Pulmonary artery endothelial cell (primary cell): ENCODE measurements at regions not wholly inside any gene's neighbourhood (a gene's known extent, or its start where the extent isn't known, plus 50 kb on each side); places are given as distances from the start of the nearest gene placed in this dataset.

Source experiments
- DNase-seq: peaks from one replicate; pipeline ENCODE4 v3.0.0-alpha.2; 2011; ENCODE audit warnings: low read depth, low spot score

GRCh38 chr1:9419369-9420041 is 119.8 kb upstream of the SLC25A33 start:
- DNase-seq = no peak

- no peak for DNase-seq
Measured at GRCh38 chr1:9420835-9421532, 118.3 kb upstream of the SLC25A33 start.

- no peak for DNase-seq
Measured at GRCh38 chr1:9421533-9421873, 117.8 kb upstream of the SLC25A33 start.

- no peak for DNase-seq
Measured at GRCh38 chr1:9422321-9422720, 116.9 kb upstream of the SLC25A33 start.

- no peak for DNase-seq
Measured at GRCh38 chr1:9422911-9423505, 116.3 kb upstream of the SLC25A33 start.

- no peak for DNase-seq
Measured at GRCh38 chr1:9424261-9424660, 115.0 kb upstream of the SLC25A33 start.

- no peak for DNase-seq
Measured at GRCh38 chr1:9425859-9426258, 113.4 kb upstream of the SLC25A33 start.

GRCh38 chr1:9426291-9426711 is 113.0 kb upstream of the SLC25A33 start:
- no peak for DNase-seq

- no peak for DNase-seq
Measured at GRCh38 chr1:9427388-9427787, 111.9 kb upstream of the SLC25A33 start.

- DNase-seq = peak; percentile 95
Measured at GRCh38 chr1:9428601-9429341, 110.5 kb upstream of the SLC25A33 start.

GRCh38 chr1:9429342-9429711 is 109.9 kb upstream of the SLC25A33 start:
- DNase-seq = no peak

- no peak for DNase-seq
Measured at GRCh38 chr1:9434247-9435152, 104.8 kb upstream of the SLC25A33 start.

- DNase-seq = no peak
Measured at GRCh38 chr1:9435153-9435636, 104.1 kb upstream of the SLC25A33 start.

- DNase-seq = no peak
Measured at GRCh38 chr1:9435854-9436640, 103.2 kb upstream of the SLC25A33 start.

- no peak for DNase-seq
Measured at GRCh38 chr1:9437961-9438430, 101.3 kb upstream of the SLC25A33 start.

GRCh38 chr1:9438431-9439073 is 100.7 kb upstream of the SLC25A33 start:
- DNase-seq = peak; percentile 69

GRCh38 chr1:9439074-9439761 is 100.0 kb upstream of the SLC25A33 start:
- no peak for DNase-seq

GRCh38 chr1:9440261-9440660 is 99.0 kb upstream of the SLC25A33 start:
- DNase-seq = no peak

- no peak for DNase-seq
Measured at GRCh38 chr1:9440763-9441194, 98.5 kb upstream of the SLC25A33 start.
